Neuronal stem cell (in vitro differentiated cells): ENCODE measurements at regions not wholly inside any gene's neighbourhood (a gene's known extent, or its start where the extent isn't known, plus 50 kb on each side); places are given as distances from the start of the nearest gene placed in this dataset.
"Not testable (repeated sequence)": the region's sequence is repeated elsewhere in the genome, so short reads cannot be mapped to it uniquely, and the experiment has no call there.

Experiments used
- DNase-seq: peaks from one replicate; pipeline ENCODE4 v3.0.0-alpha.2; 2013; ENCODE audit warnings: low spot score
- H2AFZ ChIP-seq: one replicate; pipeline ENCODE4 v1.6.1; 2013; ENCODE audit warnings: mild to moderate bottlenecking, low read length, inconsistent platforms
- H2AK5ac ChIP-seq: 2 replicates; pipeline ENCODE4 v1.6.1; 2013; ENCODE audit warnings: low read depth, mild to moderate bottlenecking, inconsistent platforms, low read length, moderate library complexity, mixed read lengths
- H2BK120ac ChIP-seq: 2 replicates; pipeline ENCODE4 v1.6.1; 2013; ENCODE audit warnings: low read depth, mild to moderate bottlenecking, inconsistent platforms, low read length, moderate library complexity, mixed read lengths
- H2BK12ac ChIP-seq: one replicate; pipeline ENCODE4 v1.6.1; 2013; ENCODE audit warnings: low read length, inconsistent platforms
- H2BK15ac ChIP-seq: 2 replicates; pipeline ENCODE4 v1.6.1; 2013; ENCODE audit warnings: mild to moderate bottlenecking, low read length, inconsistent platforms, mixed read lengths
- H2BK5ac ChIP-seq: one replicate; pipeline ENCODE4 v1.6.1; 2013; ENCODE audit warnings: inconsistent platforms, mild to moderate bottlenecking, low read length, moderate library complexity
- H3K14ac ChIP-seq: one replicate; pipeline ENCODE4 v1.6.1; 2013; ENCODE audit warnings: low read length, inconsistent platforms
- H3K18ac ChIP-seq: 2 replicates; pipeline ENCODE4 v1.6.1; 2013; ENCODE audit warnings: low read length, inconsistent platforms
- H3K23ac ChIP-seq: 2 replicates; pipeline ENCODE4 v1.6.1; 2013; ENCODE audit warnings: low read depth, mild to moderate bottlenecking, mixed read lengths, low read length, inconsistent platforms; ENCODE audit not compliant: poor library complexity
- H3K27ac ChIP-seq: replicated peaks from 3 replicates; pipeline ENCODE4 v1.5.1; 2013; ENCODE audit warnings: low read length, inconsistent platforms
- H3K27me3 ChIP-seq, 3 experiments: 2 replicates each; pipeline ENCODE4 v1.6.1; 2013; ENCODE audit warnings: low read length in 3 of 3, mild to moderate bottlenecking in 2 of 3, inconsistent platforms in 1 of 3, low read depth in 1 of 3, mixed read lengths in 1 of 3, moderate library complexity in 1 of 3; ENCODE audit not compliant: control insufficient read depth in 3 of 3, insufficient read depth in 3 of 3
- H3K36me3 ChIP-seq, 2 donors: replicated peaks in 1 of 2; 2 replicates each; pipeline ENCODE4 v1.6.1; 2013; ENCODE audit warnings: low read length in 2 of 2; ENCODE audit not compliant: control insufficient read depth in 2 of 2, insufficient read depth in 2 of 2
- H3K4ac ChIP-seq: 2 replicates; pipeline ENCODE4 v1.6.1; 2013; ENCODE audit warnings: inconsistent platforms, mild to moderate bottlenecking, low read length, moderate library complexity
- H3K4me1 ChIP-seq, 2 donors: 1 replicate in 1 of 2; 2 replicates in 1 of 2; pipeline ENCODE4 v1.6.1; 2013; ENCODE audit warnings: low read length in 2 of 2, low read depth in 1 of 2; ENCODE audit not compliant: control insufficient read depth in 2 of 2, insufficient read depth in 1 of 2
- H3K4me2 ChIP-seq: one replicate; pipeline ENCODE4 v1.6.1; 2013; ENCODE audit warnings: mild to moderate bottlenecking, low read length, inconsistent platforms; ENCODE audit not compliant: insufficient read depth, poor library complexity, severe bottlenecking
- H3K4me3 ChIP-seq, 2 donors: 2 replicates each; pipeline ENCODE4 v1.5.1; 2013; ENCODE audit warnings: low read length in 2 of 2, mild to moderate bottlenecking in 2 of 2, inconsistent platforms in 1 of 2, moderate library complexity in 1 of 2
- H3K79me1 ChIP-seq: one replicate; pipeline ENCODE4 v1.6.1; 2013; ENCODE audit warnings: low read depth, mild to moderate bottlenecking, inconsistent platforms, low read length, moderate library complexity
- H3K9ac ChIP-seq: one replicate; pipeline ENCODE4 v1.6.1; 2013; ENCODE audit warnings: mild to moderate bottlenecking, low read depth, low read length, inconsistent platforms; ENCODE audit not compliant: poor library complexity
- H3K9me3 ChIP-seq, 2 donors: replicated peaks in 1 of 2; 2 replicates each; pipeline versions ENCODE3 to v1.6.1; 2013; ENCODE audit warnings: low read length in 2 of 2, mild to moderate bottlenecking in 2 of 2, inconsistent platforms in 1 of 2, low read depth in 1 of 2, mixed read lengths in 1 of 2, moderate library complexity in 1 of 2; ENCODE audit not compliant: control insufficient read depth in 2 of 2, insufficient read depth in 1 of 2
- H4K8ac ChIP-seq: one replicate; pipeline ENCODE4 v1.6.1; 2013; ENCODE audit warnings: low read depth, mild to moderate bottlenecking, inconsistent platforms, low read length, moderate library complexity
- H4K91ac ChIP-seq: one replicate; pipeline ENCODE4 v1.6.1; 2013; ENCODE audit warnings: low read length, low read depth, mild to moderate bottlenecking, inconsistent platforms; ENCODE audit not compliant: poor library complexity
- WGBS, 2 donors: extraction: QIAGEN DNeasy Blood & Tissue Kit; methylation state at CpG; one replicate each; pipeline ENCODE4 v1.1.7; 2013; ENCODE audit warnings: missing lambda C conversion rate in 2 of 2, mixed read lengths in 1 of 2; ENCODE audit not compliant: insufficient read length in 2 of 2, insufficient replicate concordance in 1 of 2; ENCODE audit errors: extremely low coverage in 2 of 2; 5-methylcytosine and 5-hydroxymethylcytosine counted together

GRCh38 chr4:170167678-170168077, 77.9 kb upstream of the AADAT start:
- no peak for DNase-seq
- H4K91ac ChIP-seq = no peak overlapping the region
- H2BK120ac ChIP-seq = no peak overlapping the region

GRCh38 chr4:170166193-170166592, 76.4 kb upstream of the AADAT start:
- WGBS, 2 donors = no CpG with 5 or more reads among the region's 26 CpGs

More at GRCh38 chr4:170167678-170168077, 77.9 kb upstream of the AADAT start:
- H4K8ac ChIP-seq = no peak overlapping the region
- H3K18ac ChIP-seq = peak overlapping the region; percentile 38
- WGBS, 2 donors = no CpG with 5 or more reads among the region's 10 CpGs
- H3K14ac ChIP-seq = no peak overlapping the region
- no peak overlapping the region for H3K9ac ChIP-seq
- no peak overlapping the region for H3K4me3 ChIP-seq
- H3K36me3 ChIP-seq = no peaks in the 10 kb centered on the region
- H3K27me3 ChIP-seq = no peaks in the 10 kb centered on the region
- no peak overlapping the region for H2BK15ac ChIP-seq
- no peaks in the 10 kb centered on the region for H3K79me1 ChIP-seq
- no peaks in the 10 kb centered on the region for H3K4me1 ChIP-seq
- H2BK12ac ChIP-seq = no peak overlapping the region
- no peak overlapping the region for H2AK5ac ChIP-seq
- no peak overlapping the region for H2BK5ac ChIP-seq
- H3K4ac ChIP-seq = no peak overlapping the region
- H3K27ac ChIP-seq = no peak overlapping the region
- no peak overlapping the region for H3K23ac ChIP-seq
- no peaks in the 10 kb centered on the region for H3K9me3 ChIP-seq
- no peak overlapping the region for H3K4me2 ChIP-seq
- H2AFZ ChIP-seq = no peak overlapping the region

DNA sequence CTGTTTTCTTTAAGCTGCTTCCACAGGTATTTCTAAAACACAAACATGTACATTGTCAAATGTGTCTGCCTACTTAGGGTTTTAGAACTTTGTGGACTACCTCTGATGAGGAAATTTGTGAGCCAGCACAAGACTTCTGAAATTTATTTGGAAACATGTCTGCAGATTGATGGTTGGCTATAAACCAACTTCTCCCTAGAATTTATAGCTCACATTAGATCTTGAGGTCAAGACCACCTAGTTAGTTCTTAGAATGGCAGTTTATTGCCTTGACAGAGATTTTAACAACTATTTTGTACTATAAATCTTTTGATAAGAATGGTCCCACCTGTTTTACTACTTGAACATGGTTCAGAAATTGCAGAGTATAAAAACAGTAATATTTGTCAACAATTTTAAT, 72.7 kb upstream of the AADAT start:
- no peaks in the 10 kb centered on the region for H3K9me3 ChIP-seq
- H2BK5ac ChIP-seq = no peak overlapping the region
- H3K9ac ChIP-seq = no peak overlapping the region
- no peak for DNase-seq
- no peak overlapping the region for H3K23ac ChIP-seq
- no peak overlapping the region for H4K8ac ChIP-seq
- no peak overlapping the region for H2AFZ ChIP-seq
- H3K27ac ChIP-seq = no peak overlapping the region
- H3K4me1 ChIP-seq = no peaks in the 10 kb centered on the region
- H2AK5ac ChIP-seq = no peak overlapping the region
- no peak overlapping the region for H3K4me2 ChIP-seq
- no peak overlapping the region for H3K4ac ChIP-seq
- H3K14ac ChIP-seq = no peak overlapping the region
- no peak overlapping the region for H2BK120ac ChIP-seq
- no peaks in the 10 kb centered on the region for H3K27me3 ChIP-seq
- no peak overlapping the region for H2BK15ac ChIP-seq
- no peak overlapping the region for H3K4me3 ChIP-seq
- no peak overlapping the region for H3K18ac ChIP-seq
- H4K91ac ChIP-seq = no peak overlapping the region
- no peak overlapping the region for H2BK12ac ChIP-seq
- H3K36me3 ChIP-seq = no peaks in the 10 kb centered on the region
- no peaks in the 10 kb centered on the region for H3K79me1 ChIP-seq

More at GRCh38 chr4:170166193-170166592, 76.4 kb upstream of the AADAT start:
- H3K36me3 ChIP-seq, H2AK5ac ChIP-seq, H3K14ac ChIP-seq, H2BK120ac ChIP-seq, H3K27me3 ChIP-seq, H2AFZ ChIP-seq, H2BK15ac ChIP-seq, H3K4ac ChIP-seq, H3K79me1 ChIP-seq, DNase-seq, H3K4me3 ChIP-seq, H3K4me1 ChIP-seq, H3K9ac ChIP-seq, H2BK12ac ChIP-seq, H4K91ac ChIP-seq, H3K23ac ChIP-seq, H2BK5ac ChIP-seq, H3K27ac ChIP-seq, H3K9me3 ChIP-seq, H4K8ac ChIP-seq, H3K4me2 ChIP-seq, H3K18ac ChIP-seq: not testable (repeated sequence)

DNA sequence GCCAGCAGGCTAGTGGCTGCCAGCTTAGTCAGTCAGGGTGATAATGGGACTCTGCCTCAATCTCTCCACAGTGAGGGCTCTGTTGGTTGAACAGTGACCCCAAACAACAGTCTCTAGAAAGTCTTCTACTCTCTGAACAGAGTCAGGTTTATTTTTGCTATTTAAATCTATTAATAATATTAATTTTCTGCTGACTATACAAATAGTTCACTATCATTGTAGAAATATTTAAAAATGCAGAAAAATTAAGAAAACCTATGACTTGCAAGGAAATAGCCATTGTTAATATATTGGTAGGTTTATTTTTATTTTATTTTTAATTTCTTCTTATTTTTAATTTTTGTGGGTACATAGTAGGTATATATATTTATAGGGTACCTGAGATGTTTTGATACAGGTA, 67.9 kb upstream of the AADAT start:
- H3K9ac ChIP-seq = no peak overlapping the region

More for the DNA sequence above, 67.9 kb upstream of the AADAT start:
- Histone ChIP-seq H3K36me3 (no peaks in the 10 kb centered on the region), H2AFZ (no peak overlapping the region), H2BK12ac (no peak overlapping the region), H4K91ac (no peak overlapping the region), H2BK5ac (no peak overlapping the region), H4K8ac (no peak overlapping the region), H3K9me3 (peaks cover 0 to 3% of the 10 kb centered on the region in 2 donors), H3K4me2 (no peak overlapping the region), H3K79me1 (no peaks in the 10 kb centered on the region), H3K4ac (no peak overlapping the region), H3K18ac (no peak overlapping the region), H2AK5ac (no peak overlapping the region), H3K27ac (no peak overlapping the region), H3K23ac (no peak overlapping the region), H3K4me1 (no peaks in the 10 kb centered on the region), H3K4me3 (no peak overlapping the region), H3K14ac (no peak overlapping the region), H2BK120ac (no peak overlapping the region), H2BK15ac (no peak overlapping the region), H3K27me3 (no peaks in the 10 kb centered on the region)
- no peak for DNase-seq
